Mesenchymal stem cell (in vitro differentiated cells and primary cell): ENCODE measurements at regions not wholly inside any gene's neighbourhood (a gene's known extent, or its start where the extent isn't known, plus 50 kb on each side); places are given as distances from the start of the nearest gene placed in this dataset.

Source experiments
- DNase-seq: peaks from one replicate; pipeline ENCODE4 v3.0.0-alpha.2; 2013
- H2AFZ ChIP-seq: one replicate; pipeline ENCODE4 v1.6.1; 2013; ENCODE audit warnings: low read depth, mild to moderate bottlenecking, control low read depth, inconsistent platforms, low read length, moderate library complexity
- H2AK5ac ChIP-seq: 2 replicates; pipeline ENCODE4 v1.6.1; 2013; ENCODE audit warnings: low read length, moderate library complexity, mild to moderate bottlenecking, inconsistent platforms; ENCODE audit not compliant: severe bottlenecking
- H2BK120ac ChIP-seq: one replicate; pipeline ENCODE4 v1.6.1; 2013; ENCODE audit warnings: low read depth, mild to moderate bottlenecking, inconsistent platforms, low read length, moderate library complexity
- H2BK12ac ChIP-seq, 2 experiments: one replicate each; pipeline ENCODE4 v1.6.1; 2013; ENCODE audit warnings: inconsistent platforms in 2 of 2, low read length in 2 of 2, mild to moderate bottlenecking in 2 of 2, moderate library complexity in 2 of 2, control low read depth in 1 of 2
- H2BK15ac ChIP-seq: one replicate; pipeline ENCODE4 v1.6.1; 2013; ENCODE audit warnings: mild to moderate bottlenecking, low read depth, inconsistent platforms; ENCODE audit not compliant: poor library complexity, severe bottlenecking
- H2BK5ac ChIP-seq: 2 replicates; pipeline ENCODE4 v1.6.1; 2013; ENCODE audit warnings: low read depth, mild to moderate bottlenecking, low read length, control low read depth, inconsistent platforms; ENCODE audit not compliant: poor library complexity, severe bottlenecking
- H3K14ac ChIP-seq, 2 experiments: one replicate each; pipeline ENCODE4 v1.6.1; 2013; ENCODE audit warnings: inconsistent platforms in 2 of 2, low read length in 2 of 2, control low read depth in 1 of 2, mild to moderate bottlenecking in 1 of 2, moderate library complexity in 1 of 2
- H3K18ac ChIP-seq, 2 experiments: one replicate each; pipeline ENCODE4 v1.6.1; 2013; ENCODE audit warnings: inconsistent platforms in 2 of 2, low read length in 2 of 2, control low read depth in 1 of 2, low read depth in 1 of 2, mild to moderate bottlenecking in 1 of 2
- H3K23ac ChIP-seq, 2 experiments: one replicate each; pipeline ENCODE4 v1.6.1; 2013; ENCODE audit warnings: inconsistent platforms in 2 of 2, low read length in 2 of 2, mild to moderate bottlenecking in 2 of 2, moderate library complexity in 2 of 2, control low read depth in 1 of 2
- H3K27ac ChIP-seq: 2 replicates; pipeline ENCODE4 v1.5.1; 2013; ENCODE audit warnings: mild to moderate bottlenecking, moderate library complexity, low read length, control low read depth, inconsistent platforms; ENCODE audit not compliant: poor library complexity, severe bottlenecking
- H3K27me3 ChIP-seq, 2 experiments: 2 replicates each; pipeline versions ENCODE4 v1.6.1 to v1.7.0; 2013; ENCODE audit warnings: low read length in 2 of 2, mild to moderate bottlenecking in 2 of 2, moderate library complexity in 2 of 2, control low read depth in 1 of 2, inconsistent platforms in 1 of 2; ENCODE audit not compliant: control insufficient read depth in 1 of 2, insufficient read depth in 1 of 2
- H3K36me3 ChIP-seq, 2 experiments: 2 replicates each; pipeline versions ENCODE4 v1.6.1 to v1.7.0; 2013; ENCODE audit warnings: low read length in 2 of 2, control low read depth in 1 of 2, inconsistent platforms in 1 of 2, low read depth in 1 of 2, mild to moderate bottlenecking in 1 of 2; ENCODE audit not compliant: insufficient read depth in 2 of 2, control insufficient read depth in 1 of 2
- H3K4ac ChIP-seq, 2 experiments: one replicate each; pipeline ENCODE4 v1.6.1; 2013; ENCODE audit warnings: inconsistent platforms in 2 of 2, low read length in 2 of 2, mild to moderate bottlenecking in 2 of 2, moderate library complexity in 2 of 2, control low read depth in 1 of 2, low read depth in 1 of 2
- H3K4me1 ChIP-seq: 2 replicates; pipeline ENCODE4 v1.6.1; 2013; ENCODE audit warnings: low read depth, low read length, control low read depth; ENCODE audit not compliant: control insufficient read depth, insufficient read depth
- H3K4me2 ChIP-seq: 2 replicates; pipeline ENCODE4 v1.6.1; 2013; ENCODE audit warnings: low read length, mild to moderate bottlenecking, inconsistent platforms; ENCODE audit not compliant: poor library complexity, severe bottlenecking
- H3K4me3 ChIP-seq, 2 experiments: 2 replicates each; pipeline versions ENCODE4 v1.5.1 to v1.7.0; 2013; ENCODE audit warnings: low read length in 2 of 2, mild to moderate bottlenecking in 2 of 2, control low read depth in 1 of 2, low read depth in 1 of 2; ENCODE audit not compliant: insufficient read depth in 1 of 2
- H3K79me1 ChIP-seq: replicated peaks from 2 replicates; pipeline ENCODE4 v1.6.1; 2013; ENCODE audit warnings: mild to moderate bottlenecking, control low read depth, low read length, inconsistent platforms; ENCODE audit not compliant: poor library complexity, severe bottlenecking
- H3K9ac ChIP-seq: 2 replicates; pipeline ENCODE4 v1.7.0; 2013; ENCODE audit warnings: mild to moderate bottlenecking, low read length, moderate library complexity
- H3K9me3 ChIP-seq: 2 replicates; pipeline ENCODE4 v1.7.0; 2013; ENCODE audit warnings: mild to moderate bottlenecking, low read length; ENCODE audit not compliant: control insufficient read depth
- H4K8ac ChIP-seq: one replicate; pipeline ENCODE4 v1.6.1; 2013; ENCODE audit warnings: inconsistent platforms, mild to moderate bottlenecking, low read length, moderate library complexity
- H4K91ac ChIP-seq: one replicate; pipeline ENCODE4 v1.6.1; 2013; ENCODE audit warnings: mild to moderate bottlenecking, low read length, inconsistent platforms
- WGBS: methylation state at CpG from one replicate; pipeline ENCODE4 v1.1.7; 2013; ENCODE audit warnings: mixed read lengths; 5-methylcytosine and 5-hydroxymethylcytosine counted together

DNA sequence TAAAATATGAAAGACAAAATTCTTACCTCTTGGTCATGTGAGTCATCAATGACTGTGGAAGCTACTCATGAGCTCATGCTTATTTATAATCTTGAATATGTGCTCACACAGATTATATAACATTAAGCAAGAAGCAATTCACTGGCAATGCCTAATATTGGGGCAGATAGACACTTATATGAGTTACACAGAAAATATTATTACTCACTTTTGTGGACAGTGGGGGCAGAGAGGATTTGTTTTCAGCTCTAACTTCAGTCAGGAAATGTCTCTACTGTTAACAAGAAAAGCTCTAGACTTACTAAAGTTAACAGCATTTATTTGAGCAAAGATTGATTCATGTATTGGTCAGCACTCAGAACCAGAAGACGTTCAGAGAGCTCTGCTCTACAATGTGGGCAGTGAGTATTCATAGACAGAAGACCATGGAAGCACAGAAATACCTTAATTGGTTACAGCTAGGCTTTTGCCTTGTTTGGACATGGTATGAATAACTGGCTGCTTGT is 85.8 kb upstream of the AHI1 start:
- Histone ChIP-seq H3K23ac (no peak overlapping the region), H3K36me3 (no peaks in the 10 kb centered on the region), H3K27ac (no peak overlapping the region), H3K27me3 (no peaks in the 10 kb centered on the region), H3K18ac (no peak overlapping the region), H2AFZ (no peak overlapping the region), H3K9ac (peak overlapping the region; percentile 40), H3K79me1 (no peaks in the 10 kb centered on the region), H2BK120ac (no peak overlapping the region), H2AK5ac (no peak overlapping the region), H4K91ac (no peak overlapping the region), H2BK5ac (no peak overlapping the region), H3K14ac (no peak overlapping the region), H2BK12ac (no peak overlapping the region), H3K4me2 (no peak overlapping the region), H3K4ac (no peak overlapping the region), H4K8ac (no peak overlapping the region), H2BK15ac (no peak overlapping the region), H3K4me3 (no peak overlapping the region), H3K4me1 (no peaks in the 10 kb centered on the region), H3K9me3 (no peaks in the 10 kb centered on the region)
- DNase-seq, result no peak
- 48% methylated on average over 1 of the region's 1 CpG for WGBS

DNA sequence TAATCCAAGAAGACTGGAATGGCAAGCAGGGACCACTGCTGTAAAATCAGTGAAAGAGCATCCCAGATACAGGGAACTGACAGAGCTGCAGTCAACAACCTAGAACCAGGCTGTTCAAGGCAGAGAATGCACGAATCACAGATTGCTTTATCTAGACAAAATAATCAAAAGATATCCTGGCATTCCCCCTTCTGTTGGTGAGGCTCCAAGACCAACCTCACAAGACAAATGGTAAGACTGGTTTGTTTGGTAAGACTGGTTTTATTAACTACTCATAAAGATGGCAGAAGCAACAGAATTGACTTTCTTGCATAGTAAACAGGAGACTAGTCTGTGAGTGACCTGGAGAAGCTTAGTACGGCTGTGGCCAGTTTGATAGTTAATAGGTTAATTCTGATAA is 88.8 kb upstream of the AHI1 start:
- no peak overlapping the region for H3K27ac ChIP-seq
- no peak overlapping the region for H3K4ac ChIP-seq
- no peak overlapping the region for H2BK12ac ChIP-seq
- H3K4me1 ChIP-seq, result no peaks in the 10 kb centered on the region
- no peaks in the 10 kb centered on the region for H3K79me1 ChIP-seq
- no peaks in the 10 kb centered on the region for H3K27me3 ChIP-seq
- H4K91ac ChIP-seq, result no peak overlapping the region
- H3K9ac ChIP-seq, result no peak overlapping the region
- H3K4me2 ChIP-seq, result no peak overlapping the region
- no peak overlapping the region for H4K8ac ChIP-seq
- no peak overlapping the region for H2BK120ac ChIP-seq
- H3K36me3 ChIP-seq, result no peaks in the 10 kb centered on the region
- no peak for DNase-seq
- 97% methylated on average over 1 of the region's 2 CpGs for WGBS
- H3K18ac ChIP-seq, result no peak overlapping the region
- no peak overlapping the region for H2AK5ac ChIP-seq
- no peak overlapping the region for H2BK5ac ChIP-seq
- H3K14ac ChIP-seq, result no peak overlapping the region
- H2BK15ac ChIP-seq, result no peak overlapping the region
- H3K4me3 ChIP-seq, result no peak overlapping the region
- no peak overlapping the region for H2AFZ ChIP-seq
- no peaks in the 10 kb centered on the region for H3K9me3 ChIP-seq
- H3K23ac ChIP-seq, result no peak overlapping the region

DNA sequence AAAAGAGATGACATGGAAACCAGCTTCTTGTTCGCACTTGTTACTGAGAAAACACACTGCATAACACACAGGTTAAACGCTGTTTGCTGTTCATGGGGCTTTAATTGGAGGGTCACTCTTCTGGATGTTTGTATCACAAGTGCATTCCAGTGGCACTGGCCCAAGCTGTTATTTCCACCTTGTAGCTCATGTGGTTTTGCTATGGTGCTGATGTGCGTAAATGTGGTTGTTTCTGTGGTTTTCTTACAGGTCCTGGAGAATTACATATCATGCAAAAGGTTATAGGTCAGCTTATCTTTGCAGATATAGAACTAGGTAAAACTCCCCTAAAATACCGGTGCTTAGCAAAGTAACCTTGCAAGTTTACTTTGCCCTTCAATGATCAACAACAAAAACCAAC is 89.3 kb upstream of the AHI1 start:
- Histone ChIP-seq H2AK5ac (no peak overlapping the region), H3K27ac (no peak overlapping the region), H2BK12ac (no peak overlapping the region), H3K4me2 (no peak overlapping the region), H3K18ac (no peak overlapping the region), H3K27me3 (no peaks in the 10 kb centered on the region), H3K23ac (no peak overlapping the region), H3K79me1 (no peaks in the 10 kb centered on the region), H3K4me3 (no peak overlapping the region), H3K4ac (no peak overlapping the region), H4K91ac (no peak overlapping the region), H2AFZ (no peak overlapping the region), H2BK120ac (no peak overlapping the region), H3K36me3 (no peaks in the 10 kb centered on the region), H3K9ac (no peak overlapping the region), H3K4me1 (no peaks in the 10 kb centered on the region), H3K9me3 (no peaks in the 10 kb centered on the region), H2BK15ac (no peak overlapping the region), H2BK5ac (no peak overlapping the region), H3K14ac (no peak overlapping the region), H4K8ac (no peak overlapping the region)
- DNase-seq, result peak; percentile 12
- WGBS, result 89% methylated on average over 3 of the region's 4 CpGs

DNA sequence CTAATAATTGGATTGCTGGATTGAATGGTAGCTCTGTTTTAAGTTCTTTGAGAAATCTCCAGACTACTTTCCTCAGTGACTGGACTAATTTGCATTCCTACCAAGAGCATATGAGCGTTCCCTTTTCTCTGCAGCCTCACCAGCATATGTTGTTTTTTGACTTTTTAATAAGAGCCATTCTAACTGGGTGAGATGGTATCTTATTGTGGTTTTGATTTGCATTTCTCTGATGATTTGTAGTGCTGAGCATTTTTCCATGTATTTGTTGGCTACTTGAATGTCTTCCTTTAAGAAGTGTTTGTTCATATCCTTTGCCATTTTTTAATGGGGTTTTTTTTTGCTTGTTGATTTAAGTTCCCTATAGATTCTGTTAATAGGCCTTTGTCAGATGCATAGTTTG is 94.7 kb upstream of the AHI1 start:
- H4K91ac ChIP-seq, result no peak overlapping the region
- H3K27me3 ChIP-seq, result no peaks in the 10 kb centered on the region
- H3K79me1 ChIP-seq, result no peaks in the 10 kb centered on the region
- 40% methylated on average over 1 of the region's 1 CpG for WGBS
- H3K9me3 ChIP-seq, result no peaks in the 10 kb centered on the region
- H4K8ac ChIP-seq, result no peak overlapping the region
- no peak overlapping the region for H2BK15ac ChIP-seq
- no peaks in the 10 kb centered on the region for H3K36me3 ChIP-seq
- no peak overlapping the region for H3K27ac ChIP-seq
- no peaks in the 10 kb centered on the region for H3K4me1 ChIP-seq
- H2BK5ac ChIP-seq, result no peak overlapping the region
- H3K14ac ChIP-seq, result no peak overlapping the region
- no peak for DNase-seq
- H2AK5ac ChIP-seq, result no peak overlapping the region
- no peak overlapping the region for H2BK120ac ChIP-seq
- no peak overlapping the region for H3K4ac ChIP-seq
- H3K4me2 ChIP-seq, result no peak overlapping the region
- no peak overlapping the region for H2AFZ ChIP-seq
- H3K18ac ChIP-seq, result no peak overlapping the region
- no peak overlapping the region for H3K4me3 ChIP-seq
- no peak overlapping the region for H3K23ac ChIP-seq
- no peak overlapping the region for H2BK12ac ChIP-seq
- H3K9ac ChIP-seq, result no peak overlapping the region
